ENCODE measurements at regions not wholly inside any gene's neighbourhood (a gene's known extent, or its start where the extent isn't known, plus 50 kb on each side); places are given as distances from the start of the nearest gene placed in this dataset.

DNA sequence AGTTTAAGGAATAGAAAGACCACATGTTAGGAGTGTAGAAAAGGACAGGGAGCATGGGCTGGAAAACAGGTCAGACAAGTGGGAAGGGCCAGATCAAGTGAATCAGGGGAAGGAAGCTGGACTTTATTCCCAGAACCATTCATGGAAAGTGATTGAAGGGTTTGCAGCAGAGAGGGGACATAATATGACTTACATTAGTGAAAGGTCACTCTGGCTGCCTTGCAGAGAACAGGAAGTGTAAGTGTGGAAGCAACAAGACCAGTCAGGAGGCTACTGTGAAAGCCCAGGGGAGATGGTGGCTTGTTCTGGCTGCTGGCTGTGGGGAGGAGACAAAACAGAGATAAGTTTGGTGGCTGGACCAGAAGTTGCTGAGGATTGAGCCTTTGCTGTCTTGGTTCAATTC, 69.1 kb downstream of the VCPKMT start:
- no peak for TF ChIP-seq ZNF416 (CRISPR knock-in tag; IDR thresholded peaks at IDR 0.05)
- no peak for TF ChIP-seq RELA (CRISPR knock-in tag; IDR thresholded peaks at IDR 0.05; ENCODE audit: borderline replicate concordance)
